ENCODE measurements at regions not wholly inside any gene's neighbourhood (a gene's known extent, or its start where the extent isn't known, plus 50 kb on each side); places are given as distances from the start of the nearest gene placed in this dataset.

DNA sequence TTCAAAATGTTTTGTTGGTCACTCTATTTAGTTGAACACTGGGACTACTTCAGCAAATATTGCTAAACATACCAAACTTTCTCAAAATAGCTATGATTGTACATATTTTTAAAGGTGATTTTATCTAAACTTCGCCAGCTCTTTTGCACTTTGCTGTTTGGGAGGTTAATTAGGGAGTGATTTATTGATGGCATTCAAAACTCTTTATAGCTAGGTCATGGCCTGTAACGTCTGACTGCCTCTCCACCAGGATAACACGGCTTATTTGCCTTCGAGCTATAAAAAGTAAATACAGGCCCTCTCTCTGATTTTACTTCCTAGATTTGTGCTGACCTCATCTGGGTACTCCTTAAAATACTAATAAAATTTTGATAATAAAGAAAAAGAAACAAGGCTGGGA is 931.9 kb downstream of the DCDC2C start:
- TF ChIP-seq, protein P1, sequence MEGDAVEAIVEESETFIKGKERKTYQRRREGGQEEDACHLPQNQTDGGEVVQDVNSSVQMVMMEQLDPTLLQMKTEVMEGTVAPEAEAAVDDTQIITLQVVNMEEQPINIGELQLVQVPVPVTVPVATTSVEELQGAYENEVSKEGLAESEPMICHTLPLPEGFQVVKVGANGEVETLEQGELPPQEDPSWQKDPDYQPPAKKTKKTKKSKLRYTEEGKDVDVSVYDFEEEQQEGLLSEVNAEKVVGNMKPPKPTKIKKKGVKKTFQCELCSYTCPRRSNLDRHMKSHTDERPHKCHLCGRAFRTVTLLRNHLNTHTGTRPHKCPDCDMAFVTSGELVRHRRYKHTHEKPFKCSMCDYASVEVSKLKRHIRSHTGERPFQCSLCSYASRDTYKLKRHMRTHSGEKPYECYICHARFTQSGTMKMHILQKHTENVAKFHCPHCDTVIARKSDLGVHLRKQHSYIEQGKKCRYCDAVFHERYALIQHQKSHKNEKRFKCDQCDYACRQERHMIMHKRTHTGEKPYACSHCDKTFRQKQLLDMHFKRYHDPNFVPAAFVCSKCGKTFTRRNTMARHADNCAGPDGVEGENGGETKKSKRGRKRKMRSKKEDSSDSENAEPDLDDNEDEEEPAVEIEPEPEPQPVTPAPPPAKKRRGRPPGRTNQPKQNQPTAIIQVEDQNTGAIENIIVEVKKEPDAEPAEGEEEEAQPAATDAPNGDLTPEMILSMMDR (conservative IDR thresholded peaks at IDR 0.05), result no peak
- no peak for TF ChIP-seq ZFX (IDR thresholded peaks at IDR 0.05)

Measured in C4-2B (cell line).